HCEC 1CT (cell line): ENCODE measurements at regions not wholly inside any gene's neighbourhood (a gene's known extent, or its start where the extent isn't known, plus 50 kb on each side); places are given as distances from the start of the nearest gene placed in this dataset.
A peak's percentile ranks its signal among the peaks of the same experiment; 100 is the strongest.

ENCODE experiments used
- DNase-seq: peaks from one replicate; pipeline ENCODE4 v3.0.0-alpha.2; 2017

- no peak for DNase-seq
These were observed 533.3 kb downstream of the ACTL7B start for GRCh38 chr9:108322326-108323098.

GRCh38 chr9:108316630-108317029, 539.2 kb downstream of the ACTL7B start:
- DNase-seq, result no peak

- no peak for DNase-seq
These were observed 539.7 kb downstream of the ACTL7B start for GRCh38 chr9:108316066-108316465.

- DNase-seq, result no peak
These were observed 544.0 kb downstream of the ACTL7B start for GRCh38 chr9:108311745-108312144.

- DNase-seq, result no peak
These were observed 545.6 kb downstream of the ACTL7B start for GRCh38 chr9:108310202-108310601.

- no peak for DNase-seq
These were observed 555.2 kb downstream of the ACTL7B start for GRCh38 chr9:108300306-108301287.

- peak; percentile 18 for DNase-seq
These were observed 558.7 kb downstream of the ACTL7B start for GRCh38 chr9:108297073-108297472.

GRCh38 chr9:108296056-108296455, 559.7 kb downstream of the ACTL7B start:
- DNase-seq, result peak; percentile 40

GRCh38 chr9:108291586-108291932, 564.2 kb downstream of the ACTL7B start:
- no peak for DNase-seq

- DNase-seq, result no peak
These were observed 564.8 kb downstream of the ACTL7B start for GRCh38 chr9:108290839-108291585.

GRCh38 chr9:108286638-108287206, 569.1 kb downstream of the ACTL7B start:
- no peak for DNase-seq

GRCh38 chr9:108283696-108284095, 572.1 kb downstream of the ACTL7B start:
- DNase-seq, result no peak

- no peak for DNase-seq
These were observed 572.9 kb downstream of the ACTL7B start for GRCh38 chr9:108282872-108283271.

GRCh38 chr9:108281696-108282095, 574.1 kb downstream of the ACTL7B start:
- no peak for DNase-seq

- no peak for DNase-seq
These were observed 577.4 kb downstream of the ACTL7B start for GRCh38 chr9:108278341-108278740.

GRCh38 chr9:108277216-108277615, 578.6 kb downstream of the ACTL7B start:
- no peak for DNase-seq

GRCh38 chr9:108275906-108276305, 579.9 kb downstream of the ACTL7B start:
- no peak for DNase-seq

- no peak for DNase-seq
These were observed 580.8 kb downstream of the ACTL7B start for GRCh38 chr9:108274971-108275370.

GRCh38 chr9:108273988-108274387, 581.8 kb downstream of the ACTL7B start:
- no peak for DNase-seq

GRCh38 chr9:108272349-108272899, 583.4 kb downstream of the ACTL7B start:
- DNase-seq, result peak; percentile 63

- DNase-seq, result peak; percentile 74
These were observed 584.0 kb downstream of the ACTL7B start for GRCh38 chr9:108271646-108272348.

- no peak for DNase-seq
These were observed 584.5 kb downstream of the ACTL7B start for GRCh38 chr9:108271236-108271635.
